HuH-7 (cell line): ENCODE measurements at regions not wholly inside any gene's neighbourhood (a gene's known extent, or its start where the extent isn't known, plus 50 kb on each side); places are given as distances from the start of the nearest gene placed in this dataset.
"Not testable (repeated sequence)": the region's sequence is repeated elsewhere in the genome, so short reads cannot be mapped to it uniquely, and the experiment has no call there.

Experiments
- DNase-seq: peaks from one replicate; pipeline ENCODE4 v3.0.0; 2011; ENCODE audit warnings: low spot score

- no peak for DNase-seq
Measured at GRCh38 chr5:110872200-110872599, 133.4 kb downstream of the SLC25A46 start.

GRCh38 chr5:110872963-110873362, 134.2 kb downstream of the SLC25A46 start:
- DNase-seq = no peak

- DNase-seq = no peak
Measured at GRCh38 chr5:110873773-110874437, 135.1 kb downstream of the SLC25A46 start.

GRCh38 chr5:110875115-110875514, 136.3 kb downstream of the SLC25A46 start:
- not testable (repeated sequence) for DNase-seq

GRCh38 chr5:110878115-110878514, 139.3 kb downstream of the SLC25A46 start:
- DNase-seq = no peak

GRCh38 chr5:110879675-110880074, 140.9 kb downstream of the SLC25A46 start:
- no peak for DNase-seq

- no peak for DNase-seq
Measured at GRCh38 chr5:110880413-110880812, 141.6 kb downstream of the SLC25A46 start.

- no peak for DNase-seq
Measured at GRCh38 chr5:110884005-110884404, 145.2 kb downstream of the SLC25A46 start.

GRCh38 chr5:110887170-110887569, 148.4 kb downstream of the SLC25A46 start:
- DNase-seq = not testable (repeated sequence)

GRCh38 chr5:110893854-110894483, 155.2 kb downstream of the SLC25A46 start:
- DNase-seq = not testable (repeated sequence)

- DNase-seq = no peak
Measured at GRCh38 chr5:110894805-110895204, 156.0 kb downstream of the SLC25A46 start.

- no peak for DNase-seq
Measured at GRCh38 chr5:110896901-110897300, 158.1 kb downstream of the SLC25A46 start.

GRCh38 chr5:110899566-110900412, 161.0 kb downstream of the SLC25A46 start:
- no peak for DNase-seq

- no peak for DNase-seq
Measured at GRCh38 chr5:110900829-110901228, 162.0 kb downstream of the SLC25A46 start.

GRCh38 chr5:110903966-110904365, 165.2 kb downstream of the SLC25A46 start:
- DNase-seq = no peak

- DNase-seq = no peak
Measured at GRCh38 chr5:110908848-110909247, 162.7 kb upstream of the TSLP start.

- no peak for DNase-seq
Measured at GRCh38 chr5:110909415-110909814, 162.1 kb upstream of the TSLP start.

GRCh38 chr5:110909950-110910349, 161.6 kb upstream of the TSLP start:
- DNase-seq = no peak

- DNase-seq = no peak
Measured at GRCh38 chr5:110913221-110913620, 158.3 kb upstream of the TSLP start.

GRCh38 chr5:110916381-110917049, 155.0 kb upstream of the TSLP start:
- DNase-seq = no peak

- DNase-seq = no peak
Measured at GRCh38 chr5:110917161-110917875, 154.2 kb upstream of the TSLP start.

- no peak for DNase-seq
Measured at GRCh38 chr5:110918683-110919082, 152.8 kb upstream of the TSLP start.
